ENCODE measurements at regions not wholly inside any gene's neighbourhood (a gene's known extent, or its start where the extent isn't known, plus 50 kb on each side); places are given as distances from the start of the nearest gene placed in this dataset.

GRCh38 chr7:25897261-25897782, 254.7 kb upstream of the NFE2L3 start:
- no peak overlapping the region for H2BK15ac ChIP-seq (replicated peaks; ENCODE audit: low read depth)
- no peaks in the 10 kb centered on the region for H3K79me2 ChIP-seq (ENCODE audit: control insufficient read depth, insufficient read depth, low read length)
- WGBS (ENCODE audit: extremely low coverage, insufficient coverage, low lambda C conversion rate), result no CpG with 5 or more reads among the region's 8 CpGs
- H3K9ac ChIP-seq (ENCODE audit: low read length), result no peak overlapping the region
- H4K5ac ChIP-seq (ENCODE audit: low read length), result no peak overlapping the region
- H3K4me2 ChIP-seq (ENCODE audit: low read length), result no peak overlapping the region
- peaks cover 2% of the 10 kb centered on the region for H3K4me1 ChIP-seq (ENCODE audit: control insufficient read depth, low read depth, low read length)
- no peak overlapping the region for H3K4me3 ChIP-seq (ENCODE audit: low read length)
- H4K8ac ChIP-seq (ENCODE audit: low read depth, low read length), result no peak overlapping the region
- H3K23ac ChIP-seq (ENCODE audit: low read length), result no peak overlapping the region
- H3K4ac ChIP-seq (ENCODE audit: low read depth, low read length), result no peak overlapping the region
- H3K79me1 ChIP-seq (ENCODE audit: low read length), result no peaks in the 10 kb centered on the region
- no peak overlapping the region for H3K27ac ChIP-seq (ENCODE audit: low read depth, low read length)
- no peaks in the 10 kb centered on the region for H3K36me3 ChIP-seq (ENCODE audit: control insufficient read depth, insufficient read depth, low read length)
- no peaks in the 10 kb centered on the region for H3K27me3 ChIP-seq (ENCODE audit: insufficient read depth, low read length, poor library complexity)
- no peak overlapping the region for H2BK5ac ChIP-seq (ENCODE audit: low read length)
- H3K56ac ChIP-seq (ENCODE audit: low read length), result no peak overlapping the region
- DNase-seq, result no peak
- no peak overlapping the region for H2BK120ac ChIP-seq (ENCODE audit: low read depth, low read length)
- H3K18ac ChIP-seq (ENCODE audit: low read length), result no peak overlapping the region
- no peak overlapping the region for H2AK5ac ChIP-seq (ENCODE audit: low read length)

DNA sequence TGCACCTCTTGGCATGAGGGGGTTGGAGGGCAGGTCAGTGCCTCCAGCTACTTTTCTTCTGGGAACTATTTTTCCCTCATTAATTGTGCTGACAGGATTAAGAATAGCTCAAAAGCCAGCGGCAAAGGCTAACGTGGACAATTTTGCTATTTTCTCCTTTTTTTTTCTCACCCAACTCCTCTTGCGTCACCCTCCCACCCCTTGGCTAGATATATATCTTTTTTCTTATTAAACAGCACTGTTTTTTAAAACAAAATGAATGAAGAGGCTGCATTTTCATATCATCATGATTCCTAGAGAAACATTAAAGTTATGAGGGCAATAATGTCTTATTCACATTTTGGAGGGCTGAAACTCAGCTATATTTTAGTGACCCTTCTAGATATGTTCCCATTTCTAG, 251.8 kb upstream of the NFE2L3 start:
- Histone ChIP-seq H3K18ac (ENCODE audit: low read length) (no peak overlapping the region), H3K9ac (ENCODE audit: low read length) (no peak overlapping the region), H4K5ac (ENCODE audit: low read length) (no peak overlapping the region), H2BK120ac (ENCODE audit: low read depth, low read length) (no peak overlapping the region), H3K4ac (ENCODE audit: low read depth, low read length) (no peak overlapping the region), H3K79me2 (ENCODE audit: control insufficient read depth, insufficient read depth, low read length) (no peaks in the 10 kb centered on the region), H2BK5ac (ENCODE audit: low read length) (no peak overlapping the region), H3K56ac (ENCODE audit: low read length) (no peak overlapping the region), H2BK15ac (replicated peaks; ENCODE audit: low read depth) (no peak overlapping the region), H3K27ac (ENCODE audit: low read depth, low read length) (no peak overlapping the region), H3K4me1 (ENCODE audit: control insufficient read depth, low read depth, low read length) (no peaks in the 10 kb centered on the region), H3K36me3 (ENCODE audit: control insufficient read depth, insufficient read depth, low read length) (no peaks in the 10 kb centered on the region), H4K8ac (ENCODE audit: low read depth, low read length) (no peak overlapping the region), H3K27me3 (ENCODE audit: insufficient read depth, low read length, poor library complexity) (no peaks in the 10 kb centered on the region), H3K79me1 (ENCODE audit: low read length) (no peaks in the 10 kb centered on the region), H3K23ac (ENCODE audit: low read length) (no peak overlapping the region), H3K4me3 (ENCODE audit: low read length) (no peak overlapping the region), H2AK5ac (ENCODE audit: low read length) (no peak overlapping the region), H3K4me2 (ENCODE audit: low read length) (no peak overlapping the region)
- no peak for DNase-seq
- no CpG with 5 or more reads among the region's 3 CpGs for WGBS (ENCODE audit: extremely low coverage, insufficient coverage, low lambda C conversion rate)

DNA sequence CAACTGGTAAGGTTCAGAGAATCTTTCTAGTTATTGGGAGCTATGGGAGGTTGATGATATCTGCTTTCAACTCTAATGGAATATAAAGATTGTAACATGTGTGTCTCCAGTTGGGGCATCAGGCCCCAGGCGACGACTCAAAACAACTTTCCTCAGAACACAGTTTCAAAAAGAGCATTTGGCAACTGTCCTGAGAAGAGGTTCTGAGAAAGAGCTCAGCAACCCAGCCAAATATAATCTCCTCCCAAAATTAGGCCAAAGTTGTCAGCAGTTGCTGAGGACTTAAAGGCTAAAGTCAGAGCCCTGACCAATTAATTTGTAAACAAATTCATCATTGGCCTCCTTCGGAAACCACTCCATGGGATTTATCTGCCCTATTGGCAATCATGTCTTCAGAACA, 251.1 kb upstream of the NFE2L3 start:
- no peak overlapping the region for H2BK15ac ChIP-seq (replicated peaks; ENCODE audit: low read depth)
- no peaks in the 10 kb centered on the region for H3K27me3 ChIP-seq (ENCODE audit: insufficient read depth, low read length, poor library complexity)
- no peaks in the 10 kb centered on the region for H3K36me3 ChIP-seq (ENCODE audit: control insufficient read depth, insufficient read depth, low read length)
- no peak overlapping the region for H4K8ac ChIP-seq (ENCODE audit: low read depth, low read length)
- H4K5ac ChIP-seq (ENCODE audit: low read length), result no peak overlapping the region
- H3K4ac ChIP-seq (ENCODE audit: low read depth, low read length), result no peak overlapping the region
- DNase-seq, result no peak
- no peaks in the 10 kb centered on the region for H3K4me1 ChIP-seq (ENCODE audit: control insufficient read depth, low read depth, low read length)
- no peaks in the 10 kb centered on the region for H3K79me1 ChIP-seq (ENCODE audit: low read length)
- H2AK5ac ChIP-seq (ENCODE audit: low read length), result no peak overlapping the region
- no peak overlapping the region for H2BK5ac ChIP-seq (ENCODE audit: low read length)
- no peak overlapping the region for H3K4me2 ChIP-seq (ENCODE audit: low read length)
- H3K23ac ChIP-seq (ENCODE audit: low read length), result no peak overlapping the region
- H3K18ac ChIP-seq (ENCODE audit: low read length), result no peak overlapping the region
- H3K56ac ChIP-seq (ENCODE audit: low read length), result no peak overlapping the region
- no peak overlapping the region for H3K9ac ChIP-seq (ENCODE audit: low read length)
- no peak overlapping the region for H3K27ac ChIP-seq (ENCODE audit: low read depth, low read length)
- H2BK120ac ChIP-seq (ENCODE audit: low read depth, low read length), result no peak overlapping the region
- H3K4me3 ChIP-seq (ENCODE audit: low read length), result no peak overlapping the region
- no peaks in the 10 kb centered on the region for H3K79me2 ChIP-seq (ENCODE audit: control insufficient read depth, insufficient read depth, low read length)
- no CpG with 5 or more reads among the region's 3 CpGs for WGBS (ENCODE audit: extremely low coverage, insufficient coverage, low lambda C conversion rate)

DNA sequence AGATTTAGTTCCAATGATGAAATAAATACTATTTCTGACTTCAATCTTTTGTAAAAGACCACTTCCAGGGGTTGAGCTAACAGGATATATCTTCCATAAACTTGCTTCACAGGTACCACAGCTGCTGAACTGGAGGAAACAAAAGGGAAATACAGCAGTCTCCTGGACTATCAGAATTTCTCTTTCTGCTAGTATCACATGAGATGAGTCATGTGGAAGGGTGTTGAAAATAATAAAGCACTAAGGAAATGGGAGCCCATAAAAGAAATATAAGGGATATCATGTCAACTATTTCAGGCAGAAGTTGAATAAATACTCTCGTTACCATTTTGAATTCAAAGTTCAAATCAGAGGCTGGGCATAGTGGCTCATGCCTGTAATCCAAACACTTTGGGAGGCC, 250.3 kb upstream of the NFE2L3 start:
- no CpG with 5 or more reads among the region's 1 CpG for WGBS (ENCODE audit: extremely low coverage, insufficient coverage, low lambda C conversion rate)

DNA sequence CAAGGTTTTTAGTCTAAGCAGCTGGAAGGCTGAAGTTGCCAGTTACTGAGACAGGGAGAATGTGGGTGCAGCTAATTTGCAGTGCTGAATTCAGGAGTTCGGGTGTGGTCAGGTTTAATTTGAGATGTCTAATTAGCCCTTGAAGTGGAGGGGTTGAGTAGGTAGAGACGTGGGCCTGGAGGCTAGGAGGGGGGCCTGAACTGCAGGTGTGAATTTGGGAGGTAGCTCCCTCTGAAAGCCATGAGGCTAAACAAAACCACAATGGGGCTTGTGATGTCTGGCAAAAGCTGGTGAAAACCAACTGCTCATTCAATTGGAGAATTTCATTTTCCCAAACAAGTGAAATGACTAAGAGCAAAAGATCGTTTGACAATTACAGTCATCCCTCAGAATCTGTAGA, 246.0 kb upstream of the NFE2L3 start:
- Histone ChIP-seq H3K9ac (ENCODE audit: low read length) (no peak overlapping the region), H3K56ac (ENCODE audit: low read length) (no peak overlapping the region), H3K79me1 (ENCODE audit: low read length) (no peaks in the 10 kb centered on the region), H3K27ac (ENCODE audit: low read depth, low read length) (no peak overlapping the region), H3K23ac (ENCODE audit: low read length) (no peak overlapping the region), H4K8ac (ENCODE audit: low read depth, low read length) (no peak overlapping the region), H3K4me3 (ENCODE audit: low read length) (no peak overlapping the region), H2BK120ac (ENCODE audit: low read depth, low read length) (no peak overlapping the region), H2BK5ac (ENCODE audit: low read length) (no peak overlapping the region), H3K4ac (ENCODE audit: low read depth, low read length) (no peak overlapping the region), H3K18ac (ENCODE audit: low read length) (no peak overlapping the region), H4K5ac (ENCODE audit: low read length) (no peak overlapping the region), H3K4me1 (ENCODE audit: control insufficient read depth, low read depth, low read length) (no peaks in the 10 kb centered on the region), H2AK5ac (ENCODE audit: low read length) (no peak overlapping the region), H2BK15ac (replicated peaks; ENCODE audit: low read depth) (no peak overlapping the region), H3K79me2 (ENCODE audit: control insufficient read depth, insufficient read depth, low read length) (no peaks in the 10 kb centered on the region), H3K27me3 (ENCODE audit: insufficient read depth, low read length, poor library complexity) (no peaks in the 10 kb centered on the region), H3K36me3 (ENCODE audit: control insufficient read depth, insufficient read depth, low read length) (no peaks in the 10 kb centered on the region), H3K4me2 (ENCODE audit: low read length) (no peak overlapping the region)
- WGBS (ENCODE audit: extremely low coverage, insufficient coverage, low lambda C conversion rate), result no CpG with 5 or more reads among the region's 3 CpGs
- no peak for DNase-seq

More for the DNA sequence above, 250.3 kb upstream of the NFE2L3 start:
- Histone ChIP-seq H2BK15ac (replicated peaks; ENCODE audit: low read depth) (no peak overlapping the region), H3K79me1 (ENCODE audit: low read length) (no peaks in the 10 kb centered on the region), H3K9ac (ENCODE audit: low read length) (no peak overlapping the region), H3K56ac (ENCODE audit: low read length) (no peak overlapping the region), H2BK5ac (ENCODE audit: low read length) (no peak overlapping the region), H3K27me3 (ENCODE audit: insufficient read depth, low read length, poor library complexity) (no peaks in the 10 kb centered on the region), H4K8ac (ENCODE audit: low read depth, low read length) (no peak overlapping the region), H3K4ac (ENCODE audit: low read depth, low read length) (no peak overlapping the region), H2AK5ac (ENCODE audit: low read length) (no peak overlapping the region), H4K5ac (ENCODE audit: low read length) (no peak overlapping the region), H3K23ac (ENCODE audit: low read length) (no peak overlapping the region), H3K4me1 (ENCODE audit: control insufficient read depth, low read depth, low read length) (no peaks in the 10 kb centered on the region), H3K27ac (ENCODE audit: low read depth, low read length) (no peak overlapping the region), H3K4me2 (ENCODE audit: low read length) (no peak overlapping the region), H3K18ac (ENCODE audit: low read length) (no peak overlapping the region), H3K36me3 (ENCODE audit: control insufficient read depth, insufficient read depth, low read length) (no peaks in the 10 kb centered on the region), H2BK120ac (ENCODE audit: low read depth, low read length) (no peak overlapping the region), H3K4me3 (ENCODE audit: low read length) (no peak overlapping the region), H3K79me2 (ENCODE audit: control insufficient read depth, insufficient read depth, low read length) (no peaks in the 10 kb centered on the region)
- no peak for DNase-seq

DNA sequence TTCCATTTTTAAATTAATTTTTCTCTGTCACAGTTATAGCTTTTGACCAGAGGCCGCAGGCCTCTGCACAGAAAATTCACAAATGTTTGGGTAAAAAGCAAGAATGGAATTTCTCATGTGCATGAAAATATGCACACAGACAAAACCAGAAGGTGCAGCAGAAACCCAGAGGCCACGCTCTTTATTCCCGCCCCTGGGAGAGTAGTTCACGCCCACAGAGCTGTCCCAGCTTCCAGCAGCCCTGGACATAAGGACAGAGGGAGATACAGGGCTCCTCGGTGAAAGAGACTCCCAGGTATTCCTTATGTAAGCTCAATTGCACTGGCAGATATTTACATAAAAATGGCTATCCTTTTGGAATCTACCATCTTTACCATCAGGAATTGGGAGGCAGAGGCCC, 245.2 kb upstream of the NFE2L3 start:
- no peaks in the 10 kb centered on the region for H3K79me1 ChIP-seq (ENCODE audit: low read length)
- no peak overlapping the region for H2AK5ac ChIP-seq (ENCODE audit: low read length)
- no peak overlapping the region for H3K9ac ChIP-seq (ENCODE audit: low read length)
- H3K56ac ChIP-seq (ENCODE audit: low read length), result no peak overlapping the region
- H4K5ac ChIP-seq (ENCODE audit: low read length), result no peak overlapping the region
- no peaks in the 10 kb centered on the region for H3K4me1 ChIP-seq (ENCODE audit: control insufficient read depth, low read depth, low read length)
- H3K27ac ChIP-seq (ENCODE audit: low read depth, low read length), result no peak overlapping the region
- no peak overlapping the region for H3K23ac ChIP-seq (ENCODE audit: low read length)
- no peak overlapping the region for H2BK120ac ChIP-seq (ENCODE audit: low read depth, low read length)
- H3K27me3 ChIP-seq (ENCODE audit: insufficient read depth, low read length, poor library complexity), result no peaks in the 10 kb centered on the region
- no peak overlapping the region for H4K8ac ChIP-seq (ENCODE audit: low read depth, low read length)
- H2BK15ac ChIP-seq (replicated peaks; ENCODE audit: low read depth), result no peak overlapping the region
- no peak overlapping the region for H3K4me2 ChIP-seq (ENCODE audit: low read length)
- no peak overlapping the region for H3K4ac ChIP-seq (ENCODE audit: low read depth, low read length)
- no peaks in the 10 kb centered on the region for H3K79me2 ChIP-seq (ENCODE audit: control insufficient read depth, insufficient read depth, low read length)
- H3K18ac ChIP-seq (ENCODE audit: low read length), result no peak overlapping the region
- no peaks in the 10 kb centered on the region for H3K36me3 ChIP-seq (ENCODE audit: control insufficient read depth, insufficient read depth, low read length)
- no peak overlapping the region for H3K4me3 ChIP-seq (ENCODE audit: low read length)
- WGBS (ENCODE audit: extremely low coverage, insufficient coverage, low lambda C conversion rate), result no CpG with 5 or more reads among the region's 5 CpGs
- H2BK5ac ChIP-seq (ENCODE audit: low read length), result no peak overlapping the region
- no peak for DNase-seq
